Transverse colon (tissue), 4 donors: ENCODE measurements at regions not wholly inside any gene's neighbourhood (a gene's known extent, or its start where the extent isn't known, plus 50 kb on each side); places are given as distances from the start of the nearest gene placed in this dataset.
"Not testable (repeated sequence)": the region's sequence is repeated elsewhere in the genome, so short reads cannot be mapped to it uniquely, and the experiment has no call there.

Experiments
- DNase-seq: peaks from one replicate; pipeline ENCODE4 v3.0.0-alpha.2; 2019
- H3K27ac ChIP-seq, 4 donors: fragments of 200-600 bp; sonication (generic); 2 replicates each; pipeline ENCODE4 v1.5.1; 2016 to 2018; ENCODE audit warnings: inconsistent platforms in 4 of 4
- H3K27me3 ChIP-seq: fragments of 200-600 bp; sonication (generic); 2 replicates; pipeline ENCODE4 v1.5.1; 2017; ENCODE audit warnings: inconsistent platforms
- H3K36me3 ChIP-seq, 4 donors: fragments of 200-600 bp; sonication (generic); 2 replicates each; pipeline ENCODE4 v1.5.1; 2017 to 2019; ENCODE audit warnings: inconsistent platforms in 4 of 4
- H3K4me1 ChIP-seq, 4 donors: fragments of 200-600 bp; sonication (generic); 2 replicates each; pipeline ENCODE4 v1.5.1; 2017 to 2020; ENCODE audit warnings: inconsistent platforms in 4 of 4
- H3K4me3 ChIP-seq, 4 donors: fragments of 200-600 bp; sonication (generic); 1 replicate in 1 of 4; 2 replicates in 3 of 4; pipeline versions ENCODE4 v1.5.1 to v1.6.1; 2017 to 2019; ENCODE audit warnings: inconsistent platforms in 4 of 4
- H3K9me3 ChIP-seq, 2 donors: fragments of 200-600 bp; sonication (generic); 2 replicates each; pipeline ENCODE4 v1.5.1; 2017 to 2019; ENCODE audit warnings: inconsistent platforms in 2 of 2
- CTCF ChIP-seq, 5 experiments: fragments of 200-600 bp in 3 of 5; fragments of 450-650 bp in 2 of 5; sonication (generic) in 3 of 5; IDR thresholded peaks; 1 replicate in 2 of 5; 2 replicates in 3 of 5; pipeline ENCODE4 v1.5.1; 2016 to 2017; ENCODE audit warnings: antibody characterized with exemption in 5 of 5, inconsistent platforms in 3 of 5, mild to moderate bottlenecking in 2 of 5, moderate library complexity in 1 of 5
- EP300 ChIP-seq: sonication (generic); formaldehyde crosslinking; IDR thresholded peaks from one replicate; pipeline ENCODE4 v1.6.1; 2017; ENCODE audit warnings: antibody characterized with exemption, low read depth
- POLR2A ChIP-seq: fragments of 450-650 bp; IDR thresholded peaks from one replicate; pipeline ENCODE4 v1.6.1; 2016; ENCODE audit warnings: antibody characterized with exemption, mild to moderate bottlenecking, moderate library complexity
- POLR2AphosphoS5 ChIP-seq, 3 donors: sonication (generic); formaldehyde crosslinking; IDR thresholded peaks; one replicate each; pipeline ENCODE4 v1.6.1; 2016; ENCODE audit warnings: antibody characterized with exemption in 3 of 3
- WGBS, 2 donors: methylation state at CpG; one replicate each; pipeline ENCODE4 v1.1.5; 2018; ENCODE audit warnings: low coverage in 1 of 2; 5-methylcytosine and 5-hydroxymethylcytosine counted together
- in situ Hi-C, 4 donors: fragments of 200-750 bp; cut with MboI; loops; one replicate each; pipeline versions ENCODE4 v1.15.0 to v1.15.1; 2017; ENCODE audit warnings: low sequenced_read_pairs in 3 of 4, low pct_ligation_motif_present in 1 of 4, low pct_unique_long_range_greater_than_20kb in 1 of 4
- intact Hi-C: fragments of 100-400 bp; cut with DNase I; formaldehyde crosslinking; loops from one replicate; pipeline ENCODE4 v1.15.1; 2023; ENCODE audit warnings: low total_unique reads

DNA sequence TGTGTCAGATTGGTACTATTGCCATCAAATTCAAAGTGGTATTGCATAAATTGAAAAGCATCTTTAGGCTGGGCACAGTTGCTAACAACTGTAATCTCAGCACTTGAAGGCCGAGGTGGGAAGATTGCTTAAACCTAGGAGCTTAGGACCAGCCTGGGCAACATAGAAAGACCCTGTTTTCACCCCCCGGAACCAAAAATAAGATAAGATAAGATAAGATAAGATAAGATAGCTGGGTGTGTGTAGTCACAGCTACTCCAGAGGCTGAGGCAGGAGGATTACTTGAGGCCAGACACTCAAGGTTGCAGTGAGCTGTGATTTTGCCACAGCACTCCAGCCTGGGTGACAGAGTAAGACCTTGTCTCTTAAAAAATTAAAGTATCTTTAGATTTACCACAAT lies 297.9 kb upstream of the SEMA6A start:
- intact Hi-C loops: no loop called here
- Histone ChIP-seq H3K36me3 (no peaks in the 10 kb centered on the region), H3K4me3 (no peak overlapping the region), H3K9me3 (no peaks in the 10 kb centered on the region), H3K4me1 (no peaks in the 10 kb centered on the region), H3K27me3 (no peaks in the 10 kb centered on the region), H3K27ac (no peak overlapping the region)
- 59 to 92% methylated on average over 2 of the region's 2 CpGs for WGBS, 2 donors
- no peak for DNase-seq
- TF ChIP-seq CTCF (IDR thresholded peaks at IDR 0.05): no peak
- TF ChIP-seq POLR2A: no peak
- no peak for TF ChIP-seq POLR2AphosphoS5 (IDR thresholded peaks at IDR 0.05)
- no peak for TF ChIP-seq EP300
- in situ Hi-C loops: no loop called here

DNA sequence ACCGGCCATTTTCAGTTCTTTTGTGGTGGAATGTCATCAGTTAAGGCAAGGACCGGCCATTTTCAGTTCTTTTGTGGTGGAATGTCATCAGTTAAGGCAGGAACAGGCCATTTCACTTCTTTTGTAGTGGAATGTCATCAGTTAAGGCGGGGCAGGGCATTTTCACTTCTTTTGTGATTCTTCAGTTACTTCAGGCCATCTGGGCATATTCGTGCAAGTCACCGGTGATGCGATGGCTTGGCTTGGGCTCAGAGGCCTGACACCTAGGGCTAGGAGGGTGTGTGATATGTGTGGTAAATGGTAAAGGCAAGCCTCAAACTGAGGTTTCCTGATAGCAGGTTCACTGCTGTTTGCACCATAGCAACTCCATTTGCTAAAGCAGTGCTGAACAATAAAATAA lies 293.2 kb upstream of the SEMA6A start:
- intact Hi-C loops, H3K9me3 ChIP-seq, H3K27me3 ChIP-seq, H3K4me1 ChIP-seq, H3K27ac ChIP-seq, in situ Hi-C loops, H3K4me3 ChIP-seq, H3K36me3 ChIP-seq, DNase-seq: not testable (repeated sequence)
- WGBS, 2 donors: 80 to 86% methylated on average over 1 to 6 of the region's 6 CpGs

- no peak for DNase-seq
- H3K27ac ChIP-seq: no peak overlapping the region
- 70 to 94% methylated on average over 2 of the region's 2 CpGs for WGBS, 2 donors
- H3K4me3 ChIP-seq: no peak overlapping the region
- H3K9me3 ChIP-seq: no peaks in the 10 kb centered on the region
- intact Hi-C loops: no loop called here
- in situ Hi-C loops: no loop called here
- TF ChIP-seq CTCF (IDR thresholded peaks at IDR 0.05) (no peak), POLR2AphosphoS5 (IDR thresholded peaks at IDR 0.05) (no peak)
- no peaks in the 10 kb centered on the region for H3K27me3 ChIP-seq
- no peaks in the 10 kb centered on the region for H3K4me1 ChIP-seq
- no peaks in the 10 kb centered on the region for H3K36me3 ChIP-seq
These were observed 291.0 kb upstream of the SEMA6A start for GRCh38 chr5:116865651-116866050.

- no peak for DNase-seq
- Histone ChIP-seq H3K4me3 (no peak overlapping the region), H3K27ac (no peak overlapping the region), H3K36me3 (no peaks in the 10 kb centered on the region), H3K27me3 (no peaks in the 10 kb centered on the region), H3K4me1 (no peaks in the 10 kb centered on the region), H3K9me3 (no peaks in the 10 kb centered on the region)
- in situ Hi-C loops: no loop called here
- no peak for TF ChIP-seq EP300
- TF ChIP-seq CTCF (IDR thresholded peaks at IDR 0.05): no peak
- no peak for TF ChIP-seq POLR2A
- no peak for TF ChIP-seq POLR2AphosphoS5 (IDR thresholded peaks at IDR 0.05)
- intact Hi-C loops: no loop called here
These were observed 290.2 kb upstream of the SEMA6A start for GRCh38 chr5:116864838-116865190.

DNA sequence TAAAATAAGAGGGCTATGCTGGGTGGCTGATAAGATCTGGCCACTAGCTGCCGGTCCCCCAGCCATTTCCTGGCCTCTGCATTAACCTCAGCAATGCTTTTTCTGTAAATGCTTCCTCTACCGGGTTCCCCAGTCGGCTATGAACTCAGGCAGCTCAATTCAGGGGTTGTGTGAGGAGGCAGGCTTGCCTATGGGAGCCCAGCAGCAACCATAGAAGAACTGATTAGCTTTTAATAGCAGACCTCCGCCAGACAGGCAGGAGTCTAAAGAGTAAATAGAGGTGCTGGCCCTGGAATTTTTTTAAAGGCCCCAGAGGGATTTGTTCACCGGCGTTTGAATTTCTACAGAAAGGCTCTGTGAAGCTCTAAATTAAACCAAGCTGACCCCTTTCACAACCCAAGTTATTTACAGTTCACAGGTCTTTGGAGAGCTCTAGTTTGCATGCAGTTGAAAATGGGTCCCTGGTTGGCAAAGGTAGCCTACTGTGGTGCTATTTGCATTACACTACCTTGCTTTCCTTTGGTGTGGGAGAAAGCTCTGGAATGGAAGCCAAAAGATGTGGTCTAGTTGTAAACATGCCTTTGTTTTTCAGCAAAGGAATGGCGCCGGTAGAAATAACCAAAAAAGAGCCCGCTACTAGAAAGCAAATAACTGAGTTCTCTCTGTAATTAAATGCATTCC lies 289.7 kb upstream of the SEMA6A start:
- DNase-seq: no peak
- in situ Hi-C loops (no loop called here), intact Hi-C loops (no loop called here)
- 69 to 70% methylated on average over 4 to 9 of the region's 9 CpGs for WGBS, 2 donors
- Histone ChIP-seq H3K36me3 (no peaks in the 10 kb centered on the region), H3K4me1 (no peaks in the 10 kb centered on the region), H3K27ac (no peak overlapping the region), H3K4me3 (no peak overlapping the region), H3K9me3 (no peaks in the 10 kb centered on the region), H3K27me3 (peaks cover 2% of the 10 kb centered on the region)
- TF ChIP-seq EP300 (no peak), POLR2A (no peak), CTCF (IDR thresholded peaks at IDR 0.05) (no peak), POLR2AphosphoS5 (IDR thresholded peaks at IDR 0.05) (no peak)
